Thyroid gland (tissue), 4 donors: ENCODE measurements at regions not wholly inside any gene's neighbourhood (a gene's known extent, or its start where the extent isn't known, plus 50 kb on each side); places are given as distances from the start of the nearest gene placed in this dataset.

Source experiments
- DNase-seq, 2 donors: peaks; one replicate each; pipeline ENCODE4 v3.0.0-alpha.2; 2019
- H3K27ac ChIP-seq, 3 donors: fragments of 200-600 bp; sonication (generic); 1 replicate in 2 of 3; 2 replicates in 1 of 3; pipeline ENCODE4 v1.5.1; 2016 to 2019; ENCODE audit warnings: mild to moderate bottlenecking in 1 of 3, moderate library complexity in 1 of 3
- H3K27me3 ChIP-seq: fragments of 200-600 bp; sonication (generic); one replicate; pipeline ENCODE4 v1.5.1; 2019
- H3K36me3 ChIP-seq, 2 donors: fragments of 200-600 bp; sonication (generic); one replicate each; pipeline ENCODE4 v1.5.1; 2016 to 2019
- H3K4me1 ChIP-seq, 2 donors: fragments of 200-600 bp; sonication (generic); one replicate each; pipeline ENCODE4 v1.5.1; 2017 to 2019
- H3K4me3 ChIP-seq, 3 donors: fragments of 200-600 bp; sonication (generic); replicated peaks in 1 of 3; 1 replicate in 2 of 3; 2 replicates in 1 of 3; pipeline ENCODE4 v1.5.1; 2016; ENCODE audit warnings: mild to moderate bottlenecking in 1 of 3
- H3K9me3 ChIP-seq: fragments of 200-600 bp; sonication (generic); one replicate; pipeline ENCODE4 v1.5.1; 2017
- CTCF ChIP-seq, 6 experiments: fragments of 200-600 bp in 3 of 6; fragments of 450-650 bp in 3 of 6; sonication (generic) in 3 of 6; IDR thresholded peaks; one replicate each; pipeline ENCODE4 v1.5.1; 2016 to 2019; ENCODE audit warnings: antibody characterized with exemption in 6 of 6, mild to moderate bottlenecking in 2 of 6, inconsistent platforms in 1 of 6, moderate library complexity in 1 of 6
- POLR2A ChIP-seq, 2 donors: fragments of 450-650 bp; IDR thresholded peaks; one replicate each; pipeline ENCODE4 v1.6.1; 2017; ENCODE audit warnings: antibody characterized with exemption in 2 of 2, mild to moderate bottlenecking in 2 of 2, moderate library complexity in 1 of 2
- WGBS, 2 donors: methylation state at CpG; one replicate each; pipeline ENCODE4 v1.1.5; 2017; 5-methylcytosine and 5-hydroxymethylcytosine counted together
- intact Hi-C: fragments of 100-400 bp; cut with DNase I; formaldehyde crosslinking; loops from one replicate; pipeline ENCODE4 v1.15.1; 2023

- Histone ChIP-seq H3K4me1 (no peaks in the 10 kb centered on the region), H3K9me3 (no peaks in the 10 kb centered on the region), H3K27ac (no peak overlapping the region), H3K27me3 (no peaks in the 10 kb centered on the region), H3K4me3 (no peak overlapping the region), H3K36me3 (no peaks in the 10 kb centered on the region)
- no peak for DNase-seq
- intact Hi-C loops = no loop called here
- no peak for TF ChIP-seq POLR2A (IDR thresholded peaks at IDR 0.05)
- TF ChIP-seq CTCF (IDR thresholded peaks at IDR 0.05) = no peak
- WGBS, 2 donors = 98 to 100% methylated on average over 1 of the region's 1 CpG
Observed at GRCh38 chr10:111548084-111548726, 471.4 kb downstream of the ADRA2A start.

GRCh38 chr10:111551001-111551400, 474.2 kb downstream of the ADRA2A start:
- 84 to 87% methylated on average over 5 of the region's 5 CpGs for WGBS, 2 donors
- no peaks in the 10 kb centered on the region for H3K36me3 ChIP-seq

GRCh38 chr10:111556666-111557065, 479.8 kb downstream of the ADRA2A start:
- intact Hi-C loops = no loop called here

More at GRCh38 chr10:111551001-111551400, 474.2 kb downstream of the ADRA2A start:
- Histone ChIP-seq H3K27ac (no peak overlapping the region), H3K27me3 (no peaks in the 10 kb centered on the region), H3K4me1 (no peaks in the 10 kb centered on the region), H3K4me3 (no peak overlapping the region), H3K9me3 (no peaks in the 10 kb centered on the region)
- TF ChIP-seq POLR2A (IDR thresholded peaks at IDR 0.05) = no peak
- no peak for TF ChIP-seq CTCF (IDR thresholded peaks at IDR 0.05)
- DNase-seq = no peak
- intact Hi-C loops = no loop called here

GRCh38 chr10:111558211-111558610, 481.4 kb downstream of the ADRA2A start:
- Histone ChIP-seq H3K27me3 (no peaks in the 10 kb centered on the region), H3K27ac (no peak overlapping the region), H3K4me1 (no peaks in the 10 kb centered on the region), H3K4me3 (no peak overlapping the region), H3K36me3 (no peaks in the 10 kb centered on the region), H3K9me3 (no peaks in the 10 kb centered on the region)
- WGBS, 2 donors = 81 to 92% methylated on average over 4 of the region's 4 CpGs
- TF ChIP-seq POLR2A (IDR thresholded peaks at IDR 0.05) (no peak), CTCF (IDR thresholded peaks at IDR 0.05) (no peak)
- intact Hi-C loops = no loop called here
- no peak for DNase-seq

More at GRCh38 chr10:111556666-111557065, 479.8 kb downstream of the ADRA2A start:
- WGBS, 2 donors = 70 to 72% methylated on average over 3 of the region's 3 CpGs
- no peak overlapping the region for H3K27ac ChIP-seq
- no peaks in the 10 kb centered on the region for H3K4me1 ChIP-seq
- H3K4me3 ChIP-seq = no peak overlapping the region
- no peak for DNase-seq
- H3K27me3 ChIP-seq = no peaks in the 10 kb centered on the region
- H3K9me3 ChIP-seq = no peaks in the 10 kb centered on the region
- no peaks in the 10 kb centered on the region for H3K36me3 ChIP-seq
- TF ChIP-seq CTCF (IDR thresholded peaks at IDR 0.05) (no peak), POLR2A (IDR thresholded peaks at IDR 0.05) (no peak)

GRCh38 chr10:111560027-111560426, 483.2 kb downstream of the ADRA2A start:
- 61 to 62% methylated on average over 4 of the region's 4 CpGs for WGBS, 2 donors
- Histone ChIP-seq H3K27ac (no peak overlapping the region), H3K4me3 (no peak overlapping the region), H3K27me3 (no peaks in the 10 kb centered on the region), H3K4me1 (no peaks in the 10 kb centered on the region), H3K9me3 (no peaks in the 10 kb centered on the region), H3K36me3 (no peaks in the 10 kb centered on the region)
- TF ChIP-seq CTCF (IDR thresholded peaks at IDR 0.05) (no peak), POLR2A (IDR thresholded peaks at IDR 0.05) (no peak)
- DNase-seq = no peak
- intact Hi-C loops = no loop called here
